COLO829 (cell line): ENCODE measurements at regions not wholly inside any gene's neighbourhood (a gene's known extent, or its start where the extent isn't known, plus 50 kb on each side); places are given as distances from the start of the nearest gene placed in this dataset.
"Not testable (repeated sequence)": the region's sequence is repeated elsewhere in the genome, so short reads cannot be mapped to it uniquely, and the experiment has no call there.

ENCODE experiments used
- DNase-seq: peaks from one replicate; pipeline ENCODE4 v3.0.0; 2012; ENCODE audit warnings: low spot score

DNA sequence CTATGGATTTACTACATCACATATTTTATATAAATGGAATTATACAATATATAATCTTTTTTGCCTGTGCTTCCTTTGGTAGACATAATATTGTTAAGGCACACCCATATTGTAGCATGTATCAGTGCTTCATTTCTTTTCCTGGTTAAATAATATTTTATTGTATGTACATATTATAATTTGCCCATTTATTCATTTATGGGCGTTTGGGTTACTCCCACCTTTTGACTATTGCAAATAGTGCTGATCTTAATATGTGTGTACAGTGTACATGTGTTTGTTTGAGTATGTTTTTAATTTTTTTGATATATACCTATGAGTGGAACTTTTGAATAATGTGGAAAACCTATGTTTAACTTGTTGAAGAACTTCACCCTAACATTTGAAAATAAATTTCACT is 804.2 kb downstream of the DHX35 start:
- DNase-seq, result no peak

GRCh38 chr20:39762716-39763115 is 800.6 kb downstream of the DHX35 start:
- no peak for DNase-seq

GRCh38 chr20:39758876-39759275 is 796.7 kb downstream of the DHX35 start:
- no peak for DNase-seq

- DNase-seq, result no peak
These were observed 794.7 kb downstream of the DHX35 start for GRCh38 chr20:39756828-39757227.

- no peak for DNase-seq
These were observed 794.2 kb downstream of the DHX35 start for GRCh38 chr20:39756369-39756768.

DNA sequence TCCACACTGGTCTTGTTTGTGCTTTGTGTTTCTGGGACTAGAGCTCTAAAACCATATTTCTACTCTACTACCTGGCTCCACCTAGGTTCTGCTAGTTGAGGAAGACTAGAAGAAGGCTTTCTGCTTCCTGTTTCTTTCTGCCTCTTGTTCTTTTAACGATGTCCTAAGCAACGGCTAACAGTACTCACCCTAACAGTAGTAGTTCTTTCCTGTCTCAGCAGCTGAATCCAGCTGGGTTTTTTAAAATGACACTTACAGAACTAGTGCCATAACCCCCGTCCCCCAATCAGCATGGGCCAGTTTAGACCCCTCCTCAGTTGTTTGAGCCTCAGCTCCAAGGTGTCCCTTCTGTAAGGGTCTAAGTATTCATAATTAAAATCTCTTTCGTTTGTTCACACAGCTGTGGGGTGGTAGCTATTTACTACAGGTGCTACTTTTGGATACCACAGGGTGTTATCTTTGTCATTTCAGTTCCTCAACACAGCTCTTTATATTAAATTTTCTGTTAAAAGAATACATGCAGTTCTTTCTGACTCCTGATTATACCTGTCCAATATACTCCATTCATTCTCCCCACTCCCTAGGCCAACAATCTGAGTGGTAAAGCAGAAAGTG is 790.2 kb downstream of the DHX35 start:
- DNase-seq, result no peak

DNA sequence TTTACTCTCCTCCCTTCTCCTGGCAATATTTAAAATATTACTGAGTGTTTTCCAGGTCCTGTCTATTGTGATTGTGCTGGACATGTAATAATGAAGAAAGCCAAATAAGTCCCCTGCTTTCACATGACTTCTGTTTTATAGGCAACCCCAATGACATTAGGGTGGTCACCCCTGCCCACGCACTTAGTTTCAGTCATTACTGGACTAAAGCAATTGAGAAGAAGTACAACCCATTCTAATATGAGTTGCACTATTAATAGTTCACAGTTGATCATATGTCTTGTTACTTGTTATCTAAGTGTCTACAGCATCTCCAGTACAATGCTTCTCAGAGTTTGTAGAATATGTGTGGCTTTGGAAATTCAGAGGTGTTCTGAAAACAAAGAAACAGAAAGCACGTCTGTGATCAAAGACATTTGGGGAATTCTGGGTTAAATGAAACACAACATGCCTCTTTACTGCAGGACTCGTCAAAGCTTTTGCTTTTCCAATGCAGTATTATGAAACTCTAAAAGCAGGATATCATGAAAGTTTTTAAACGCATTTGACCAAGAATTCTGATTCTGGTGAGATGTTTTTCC is 789.5 kb downstream of the DHX35 start:
- no peak for DNase-seq

GRCh38 chr20:39745380-39745779 is 783.2 kb downstream of the DHX35 start:
- no peak for DNase-seq

DNA sequence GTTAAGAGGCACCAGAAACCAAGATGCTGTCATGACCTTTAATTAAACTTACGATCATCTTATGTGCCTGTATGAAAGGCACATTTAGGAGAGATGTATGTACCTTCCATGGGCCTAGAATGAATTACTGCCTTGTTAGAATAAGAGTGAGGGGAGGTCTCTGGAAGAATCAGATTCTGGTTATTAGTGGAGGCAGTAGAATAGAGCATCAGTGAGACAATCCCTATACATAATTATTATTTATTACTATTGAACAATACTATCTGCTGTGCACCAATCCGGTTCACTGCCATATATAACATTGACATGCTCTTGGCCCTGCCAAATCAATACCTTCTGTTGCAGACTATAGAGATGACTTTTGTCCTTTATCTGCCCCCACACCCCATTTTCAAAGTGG is 776.5 kb downstream of the DHX35 start:
- no peak for DNase-seq

GRCh38 chr20:39736434-39737327 is 774.5 kb downstream of the DHX35 start:
- DNase-seq, result no peak

DNA sequence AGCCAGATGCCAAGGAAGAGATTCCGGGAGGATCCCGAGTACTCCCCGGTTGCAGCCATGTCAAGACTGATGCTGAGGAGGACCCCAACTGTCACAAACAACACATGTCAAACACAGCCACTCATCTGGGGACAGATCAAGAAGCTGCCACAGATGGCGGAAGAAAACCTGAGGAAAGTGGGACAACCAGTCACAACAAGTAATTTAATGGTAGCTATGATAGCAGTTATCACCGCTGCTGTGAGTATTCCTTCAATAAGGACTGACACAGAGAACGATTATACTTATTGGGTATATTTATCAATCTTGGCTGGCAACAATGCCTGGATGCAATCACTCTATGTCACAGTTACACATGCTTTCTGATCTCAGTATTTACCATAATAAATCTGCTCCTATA is 763.4 kb downstream of the DHX35 start:
- DNase-seq, result not testable (repeated sequence)

DNA sequence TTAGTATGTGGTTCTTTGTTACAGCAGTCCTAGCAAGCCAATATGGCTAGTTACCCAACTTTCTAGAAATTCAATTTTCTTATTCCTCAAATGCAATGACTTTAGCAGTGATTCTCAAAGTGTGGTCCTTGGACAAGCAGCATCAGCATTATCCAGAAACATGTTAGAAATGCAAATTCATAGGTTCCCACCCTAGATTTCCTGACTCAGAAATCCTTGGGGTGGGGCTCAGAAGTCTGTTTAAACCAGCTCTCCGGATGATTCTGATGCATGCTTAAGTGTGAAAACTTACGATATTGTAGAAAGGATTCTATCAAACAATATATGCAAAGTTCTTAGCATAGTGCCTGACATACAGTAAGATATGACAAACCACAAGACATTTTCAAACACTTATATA is 757.1 kb downstream of the DHX35 start:
- no peak for DNase-seq

- DNase-seq, result no peak
These were observed 755.8 kb downstream of the DHX35 start for GRCh38 chr20:39717936-39718335.

DNA sequence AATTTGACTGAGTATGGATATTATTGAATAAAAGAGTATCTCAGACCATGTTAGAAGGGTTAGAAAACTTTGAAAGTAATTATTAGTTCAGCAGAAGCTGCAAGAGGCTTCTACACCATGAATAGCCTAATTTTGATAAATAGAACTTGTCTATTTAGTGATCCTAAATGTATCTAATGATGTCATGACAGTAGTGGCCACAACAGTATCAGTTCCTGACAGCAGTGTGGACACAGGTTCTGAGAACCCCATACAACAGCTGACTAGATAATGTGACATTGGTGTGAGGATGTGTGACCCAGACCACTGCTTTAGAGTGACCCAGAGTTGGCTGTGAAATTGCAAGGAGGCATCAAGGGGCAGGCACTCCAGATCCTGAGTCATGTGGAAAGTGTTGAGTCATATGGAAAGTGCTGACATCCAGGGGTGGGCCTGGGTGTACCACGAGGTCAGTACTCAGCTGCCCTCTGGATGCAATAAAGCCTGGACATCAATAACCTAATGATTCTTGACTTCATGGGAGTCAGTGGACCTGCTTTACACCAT is 754.7 kb downstream of the DHX35 start:
- DNase-seq, result no peak

DNA sequence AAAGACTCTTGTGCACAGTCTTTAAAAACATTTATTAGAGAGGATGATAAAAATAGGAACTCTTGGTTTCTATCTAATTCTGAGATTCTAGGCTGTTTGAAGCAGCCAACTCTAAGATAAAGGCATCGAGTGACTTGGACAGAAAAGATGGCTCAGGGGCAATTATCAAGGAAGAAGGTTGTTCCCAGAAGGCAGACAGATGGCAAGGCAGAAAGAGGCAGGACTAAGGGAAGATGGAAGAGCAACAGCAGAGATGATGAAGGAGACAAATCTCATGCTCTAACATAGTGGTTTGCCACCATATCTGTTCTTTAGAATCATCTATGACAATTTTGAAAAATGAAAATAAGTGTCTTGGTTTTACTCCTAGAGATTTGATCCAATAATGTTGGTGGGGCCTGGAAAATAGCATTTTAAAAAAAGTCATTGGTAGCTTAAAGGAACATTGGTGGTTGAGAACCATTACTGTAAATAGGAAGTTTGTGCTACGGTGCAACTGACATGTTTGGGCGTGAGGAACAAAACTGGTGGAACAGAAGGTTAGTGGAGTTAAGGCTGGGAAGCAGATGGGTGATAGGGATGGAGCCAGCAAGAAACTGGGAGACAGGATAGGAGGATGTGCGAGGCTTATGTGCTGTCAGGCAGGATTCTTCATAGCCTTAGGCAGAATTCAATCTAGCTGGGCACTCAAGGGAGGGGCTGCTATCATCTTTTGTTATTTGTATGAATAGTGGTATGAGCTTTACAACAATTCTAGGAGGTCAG is 751.1 kb downstream of the DHX35 start:
- DNase-seq, result no peak

GRCh38 chr20:39706184-39706663 is 744.1 kb downstream of the DHX35 start:
- no peak for DNase-seq

DNA sequence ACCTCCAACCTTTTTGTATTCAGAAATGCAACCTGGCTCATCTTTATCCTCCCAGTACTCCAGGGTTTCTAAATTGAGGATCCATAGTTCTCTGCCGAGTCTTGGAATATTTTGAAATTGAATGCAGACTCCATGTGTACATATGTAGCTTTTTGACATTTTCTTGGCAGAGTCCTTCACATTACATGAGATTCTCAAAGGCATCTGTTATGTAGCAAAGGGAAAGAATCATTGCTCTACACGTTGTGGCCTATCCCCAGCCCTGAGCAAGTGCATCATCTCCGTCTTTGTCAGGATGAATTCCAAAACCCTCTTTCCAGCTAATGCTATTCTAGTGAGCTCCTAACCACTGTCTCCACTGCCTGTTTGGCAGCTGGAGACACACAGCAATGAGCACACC is 742.9 kb downstream of the DHX35 start:
- DNase-seq, result no peak

DNA sequence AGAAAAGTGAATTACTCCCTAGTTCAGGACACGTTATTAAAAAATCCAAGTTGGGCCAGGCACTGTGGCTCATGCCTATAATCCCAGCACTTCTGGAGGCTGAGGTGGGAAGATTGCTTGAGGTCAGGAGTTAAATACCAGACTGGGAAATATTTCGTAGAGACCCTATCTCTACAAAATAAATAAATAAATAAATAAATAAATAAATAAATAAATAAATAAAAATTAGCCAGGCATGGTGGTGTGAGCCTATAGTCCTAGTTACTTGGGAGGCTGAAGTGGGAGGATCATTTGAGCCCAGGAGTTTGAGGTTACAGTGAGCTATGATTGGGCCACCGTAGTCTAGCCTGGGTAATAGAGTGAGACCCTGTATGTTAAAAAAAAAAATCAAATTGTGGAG is 741.2 kb downstream of the DHX35 start:
- not testable (repeated sequence) for DNase-seq

GRCh38 chr20:39702701-39703349 is 740.7 kb downstream of the DHX35 start:
- no peak for DNase-seq

- no peak for DNase-seq
These were observed 738.4 kb downstream of the DHX35 start for GRCh38 chr20:39700528-39700927.

DNA sequence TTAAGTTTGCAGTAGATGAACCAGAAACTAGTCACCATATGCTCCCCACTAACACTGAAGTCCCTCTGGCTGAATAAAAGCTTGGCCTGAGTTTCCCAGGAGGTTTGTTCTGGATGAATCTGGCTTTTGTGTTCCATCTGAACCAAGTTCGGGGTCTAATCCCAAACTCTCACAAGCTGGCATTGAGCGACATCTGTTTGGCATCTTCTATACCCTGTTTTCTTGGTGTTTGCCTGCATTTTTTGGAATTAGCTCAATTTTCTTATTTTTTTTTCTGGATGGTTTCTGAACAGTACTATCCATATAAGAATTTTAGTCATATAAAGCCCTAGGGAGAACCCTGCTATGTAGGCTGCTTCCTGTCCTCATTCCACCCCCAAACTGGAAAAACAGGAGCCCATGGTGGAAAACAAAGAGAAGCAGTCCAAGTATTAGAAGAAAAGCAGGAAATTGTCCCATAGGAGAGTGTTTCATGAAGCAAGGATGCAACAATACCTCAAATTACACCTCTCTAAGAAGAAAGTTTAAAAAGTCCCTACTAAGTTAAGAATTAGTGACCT is 737.1 kb downstream of the DHX35 start:
- no peak for DNase-seq
